HepG2 (cell line): ENCODE measurements at regions not wholly inside any gene's neighbourhood (a gene's known extent, or its start where the extent isn't known, plus 50 kb on each side); places are given as distances from the start of the nearest gene placed in this dataset.

Experiments used
- CTCF ChIP-seq: sonication (generic); formaldehyde crosslinking; IDR thresholded peaks from 2 replicates; pipeline ENCODE4 v1.5.0; 2020; ENCODE audit warnings: mild to moderate bottlenecking, missing genetic modification reagents, moderate library complexity
- ELF4 ChIP-seq: sonication (generic); formaldehyde crosslinking; IDR thresholded peaks from 2 replicates; pipeline ENCODE4 v1.5.0; 2020; ENCODE audit warnings: missing genetic modification reagents, mild to moderate bottlenecking, moderate library complexity, borderline replicate concordance
- HDAC2 ChIP-seq: sonication (generic); formaldehyde crosslinking; IDR thresholded peaks from 2 replicates; pipeline ENCODE4 v1.4.0; 2020; ENCODE audit warnings: missing genetic modification reagents
- MXD1 ChIP-seq: sonication (generic); formaldehyde crosslinking; IDR thresholded peaks from 2 replicates; pipeline ENCODE4 v1.4.0; 2020; ENCODE audit warnings: mild to moderate bottlenecking, missing genetic modification reagents
- PBX3 ChIP-seq: sonication (generic); formaldehyde crosslinking; IDR thresholded peaks from 2 replicates; pipeline ENCODE4 v1.8.1; 2023; ENCODE audit warnings: missing genetic modification reagents, inconsistent platforms, borderline replicate concordance
- PTBP1 ChIP-seq: fragments of 200-400 bp; formaldehyde crosslinking; IDR thresholded peaks from 2 replicates; pipeline ENCODE4 v1.6.1; 2018; ENCODE audit warnings: low read length, low read depth; ENCODE audit not compliant: poor library complexity, severe bottlenecking
- RBM39 ChIP-seq: fragments of 200-400 bp; formaldehyde crosslinking; IDR thresholded peaks from one replicate; pipeline ENCODE4 v1.6.1; 2018; ENCODE audit warnings: antibody characterized with exemption, mild to moderate bottlenecking, low read depth, low read length; ENCODE audit not compliant: poor library complexity, severe bottlenecking
- SETDB1 ChIP-seq: sonication (generic); formaldehyde crosslinking; IDR thresholded peaks from 2 replicates; pipeline ENCODE4 v1.5.1; 2020; ENCODE audit warnings: missing genetic modification reagents, mild to moderate bottlenecking, borderline replicate concordance
- USF2 ChIP-seq, 2 experiments: sonication (generic) in 1 of 2; formaldehyde crosslinking in 1 of 2; IDR thresholded peaks; 2 replicates each; pipeline versions ENCODE4 v1.5.1 to v1.6.1; 2011 to 2020; ENCODE audit warnings: borderline replicate concordance in 1 of 2, low read depth in 1 of 2, low read length in 1 of 2, mild to moderate bottlenecking in 1 of 2, missing genetic modification reagents in 1 of 2, moderate library complexity in 1 of 2
- ZNF24 ChIP-seq: fragments of 450-650 bp; IDR thresholded peaks from 2 replicates; pipeline ENCODE4 v1.6.1; 2017; ENCODE audit warnings: antibody characterized with exemption, mild to moderate bottlenecking
- ZNF317 ChIP-seq: sonication (generic); formaldehyde crosslinking; IDR thresholded peaks from 2 replicates; pipeline ENCODE4 v1.5.0; 2020; ENCODE audit warnings: mild to moderate bottlenecking, missing genetic modification reagents
- TF ChIP-seq, protein P1 (sequence below): sonication (generic); formaldehyde crosslinking; conservative IDR thresholded peaks from 2 replicates; pipeline ENCODE4 v1.4.0; 2020; ENCODE audit warnings: mild to moderate bottlenecking, missing genetic modification reagents, moderate library complexity
- TF ChIP-seq, protein P2 (sequence below), 2 experiments: IDR thresholded peaks; 2 replicates each; pipeline ENCODE4 v1.6.1; 2011 to 2012; ENCODE audit warnings: low read length in 2 of 2, borderline replicate concordance in 1 of 2, low read depth in 1 of 2, mild to moderate bottlenecking in 1 of 2, moderate library complexity in 1 of 2

GRCh38 chr13:36763126-36763722, 55.8 kb upstream of the RFXAP start:
- TF ChIP-seq SETDB1 (CRISPR knock-in tag) (no peak), PTBP1 (no peak), CTCF (CRISPR knock-in tag) (no peak), RBM39 (no peak), HDAC2 (CRISPR knock-in tag) (no peak), PBX3 (CRISPR knock-in tag) (no peak), ZNF24 (no peak), MXD1 (CRISPR knock-in tag) (no peak), USF2 (IDR thresholded peaks at IDR 0.05; ENCODE audit: low read depth, low read length) (no peak), USF2 (CRISPR knock-in tag; IDR thresholded peaks at IDR 0.05; ENCODE audit: borderline replicate concordance) (no peak), ELF4 (CRISPR knock-in tag) (no peak), ZNF317 (CRISPR knock-in tag) (no peak)
- TF ChIP-seq, protein P1, sequence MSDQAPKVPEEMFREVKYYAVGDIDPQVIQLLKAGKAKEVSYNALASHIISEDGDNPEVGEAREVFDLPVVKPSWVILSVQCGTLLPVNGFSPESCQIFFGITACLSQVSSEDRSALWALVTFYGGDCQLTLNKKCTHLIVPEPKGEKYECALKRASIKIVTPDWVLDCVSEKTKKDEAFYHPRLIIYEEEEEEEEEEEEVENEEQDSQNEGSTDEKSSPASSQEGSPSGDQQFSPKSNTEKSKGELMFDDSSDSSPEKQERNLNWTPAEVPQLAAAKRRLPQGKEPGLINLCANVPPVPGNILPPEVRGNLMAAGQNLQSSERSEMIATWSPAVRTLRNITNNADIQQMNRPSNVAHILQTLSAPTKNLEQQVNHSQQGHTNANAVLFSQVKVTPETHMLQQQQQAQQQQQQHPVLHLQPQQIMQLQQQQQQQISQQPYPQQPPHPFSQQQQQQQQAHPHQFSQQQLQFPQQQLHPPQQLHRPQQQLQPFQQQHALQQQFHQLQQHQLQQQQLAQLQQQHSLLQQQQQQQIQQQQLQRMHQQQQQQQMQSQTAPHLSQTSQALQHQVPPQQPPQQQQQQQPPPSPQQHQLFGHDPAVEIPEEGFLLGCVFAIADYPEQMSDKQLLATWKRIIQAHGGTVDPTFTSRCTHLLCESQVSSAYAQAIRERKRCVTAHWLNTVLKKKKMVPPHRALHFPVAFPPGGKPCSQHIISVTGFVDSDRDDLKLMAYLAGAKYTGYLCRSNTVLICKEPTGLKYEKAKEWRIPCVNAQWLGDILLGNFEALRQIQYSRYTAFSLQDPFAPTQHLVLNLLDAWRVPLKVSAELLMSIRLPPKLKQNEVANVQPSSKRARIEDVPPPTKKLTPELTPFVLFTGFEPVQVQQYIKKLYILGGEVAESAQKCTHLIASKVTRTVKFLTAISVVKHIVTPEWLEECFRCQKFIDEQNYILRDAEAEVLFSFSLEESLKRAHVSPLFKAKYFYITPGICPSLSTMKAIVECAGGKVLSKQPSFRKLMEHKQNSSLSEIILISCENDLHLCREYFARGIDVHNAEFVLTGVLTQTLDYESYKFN (CRISPR knock-in tag), result no peak
- TF ChIP-seq, protein P2, sequence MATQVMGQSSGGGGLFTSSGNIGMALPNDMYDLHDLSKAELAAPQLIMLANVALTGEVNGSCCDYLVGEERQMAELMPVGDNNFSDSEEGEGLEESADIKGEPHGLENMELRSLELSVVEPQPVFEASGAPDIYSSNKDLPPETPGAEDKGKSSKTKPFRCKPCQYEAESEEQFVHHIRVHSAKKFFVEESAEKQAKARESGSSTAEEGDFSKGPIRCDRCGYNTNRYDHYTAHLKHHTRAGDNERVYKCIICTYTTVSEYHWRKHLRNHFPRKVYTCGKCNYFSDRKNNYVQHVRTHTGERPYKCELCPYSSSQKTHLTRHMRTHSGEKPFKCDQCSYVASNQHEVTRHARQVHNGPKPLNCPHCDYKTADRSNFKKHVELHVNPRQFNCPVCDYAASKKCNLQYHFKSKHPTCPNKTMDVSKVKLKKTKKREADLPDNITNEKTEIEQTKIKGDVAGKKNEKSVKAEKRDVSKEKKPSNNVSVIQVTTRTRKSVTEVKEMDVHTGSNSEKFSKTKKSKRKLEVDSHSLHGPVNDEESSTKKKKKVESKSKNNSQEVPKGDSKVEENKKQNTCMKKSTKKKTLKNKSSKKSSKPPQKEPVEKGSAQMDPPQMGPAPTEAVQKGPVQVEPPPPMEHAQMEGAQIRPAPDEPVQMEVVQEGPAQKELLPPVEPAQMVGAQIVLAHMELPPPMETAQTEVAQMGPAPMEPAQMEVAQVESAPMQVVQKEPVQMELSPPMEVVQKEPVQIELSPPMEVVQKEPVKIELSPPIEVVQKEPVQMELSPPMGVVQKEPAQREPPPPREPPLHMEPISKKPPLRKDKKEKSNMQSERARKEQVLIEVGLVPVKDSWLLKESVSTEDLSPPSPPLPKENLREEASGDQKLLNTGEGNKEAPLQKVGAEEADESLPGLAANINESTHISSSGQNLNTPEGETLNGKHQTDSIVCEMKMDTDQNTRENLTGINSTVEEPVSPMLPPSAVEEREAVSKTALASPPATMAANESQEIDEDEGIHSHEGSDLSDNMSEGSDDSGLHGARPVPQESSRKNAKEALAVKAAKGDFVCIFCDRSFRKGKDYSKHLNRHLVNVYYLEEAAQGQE (IDR thresholded peaks at IDR 0.05; ENCODE audit: borderline replicate concordance in 1 of 2, low read depth in 1 of 2, low read length in 2 of 2), result no peak
